Prostate gland (tissue), 1 donor: ENCODE measurements at regions not wholly inside any gene's neighbourhood (a gene's known extent, or its start where the extent isn't known, plus 50 kb on each side); places are given as distances from the start of the nearest gene placed in this dataset.

Experiments used
- POLR2A ChIP-seq: fragments of 450-650 bp; IDR thresholded peaks from one replicate; pipeline ENCODE4 v1.6.1; 2016; ENCODE audit warnings: antibody characterized with exemption, mild to moderate bottlenecking
- POLR2AphosphoS5 ChIP-seq: sonication (generic); formaldehyde crosslinking; IDR thresholded peaks from one replicate; pipeline ENCODE4 v1.6.1; 2017; ENCODE audit warnings: antibody characterized with exemption

GRCh38 chr3:20478436-20478835 lies 292.4 kb upstream of the SGO1 start:
- TF ChIP-seq POLR2AphosphoS5, result no peak
- TF ChIP-seq POLR2A, result no peak
